GM18858 (cell line): ENCODE measurements at regions not wholly inside any gene's neighbourhood (a gene's known extent, or its start where the extent isn't known, plus 50 kb on each side); places are given as distances from the start of the nearest gene placed in this dataset.
"Not testable (repeated sequence)": the region's sequence is repeated elsewhere in the genome, so short reads cannot be mapped to it uniquely, and the experiment has no call there.

Source experiments
- ATAC-seq: cut with Tn5 transposase; IDR thresholded peaks from one replicate; pipeline ENCODE4 v1.9.1; 2021; ENCODE audit not compliant: unreplicated experiment

GRCh38 chr9:31848505-31849285, 535.7 kb upstream of the ACO1 start:
- no peak for ATAC-seq

- no peak for ATAC-seq
Observed at GRCh38 chr9:31854187-31854586, 530.3 kb upstream of the ACO1 start.

GRCh38 chr9:31868830-31869229, 515.6 kb upstream of the ACO1 start:
- ATAC-seq = no peak

GRCh38 chr9:31870276-31870675, 514.2 kb upstream of the ACO1 start:
- ATAC-seq = no peak

GRCh38 chr9:31873722-31874121, 510.7 kb upstream of the ACO1 start:
- ATAC-seq = no peak

GRCh38 chr9:31894008-31894407, 490.4 kb upstream of the ACO1 start:
- no peak for ATAC-seq

DNA sequence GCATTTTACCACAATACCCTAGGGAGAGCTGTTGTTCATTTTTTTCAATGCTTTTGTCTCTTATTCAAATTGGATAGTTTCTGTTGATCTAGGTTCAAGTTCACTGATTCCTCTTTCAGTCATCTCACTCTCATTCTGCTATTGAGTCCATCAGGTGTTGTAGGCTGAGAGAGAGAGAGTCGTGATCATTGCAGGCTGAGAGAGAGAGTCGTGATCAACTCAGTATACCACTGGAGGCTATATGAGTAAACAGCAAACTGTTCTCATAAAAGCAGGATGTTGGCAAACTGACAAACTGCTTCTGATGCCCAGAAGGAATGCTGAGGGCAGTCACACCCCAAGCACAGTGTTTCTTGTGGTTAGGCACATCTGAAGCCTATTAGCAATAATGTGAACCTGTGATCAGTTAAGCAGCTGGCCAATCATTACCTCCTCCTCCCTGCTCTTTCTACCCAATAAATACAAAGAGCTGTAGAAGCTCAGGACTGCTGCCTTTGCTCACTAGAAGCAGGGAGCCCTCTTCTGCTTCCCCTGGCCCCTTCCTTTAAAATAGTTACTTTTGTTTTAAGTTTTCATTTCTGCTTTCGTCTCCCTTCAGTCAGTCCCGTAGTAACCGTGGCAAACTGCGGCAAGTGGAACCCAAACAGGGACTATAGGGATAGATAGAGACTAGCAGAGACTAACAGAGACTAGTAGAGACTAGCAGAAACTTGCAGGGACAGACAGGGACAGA, 476.1 kb upstream of the ACO1 start:
- ATAC-seq = peak; percentile 95

GRCh38 chr9:31908891-31909480, 475.5 kb upstream of the ACO1 start:
- no peak for ATAC-seq

DNA sequence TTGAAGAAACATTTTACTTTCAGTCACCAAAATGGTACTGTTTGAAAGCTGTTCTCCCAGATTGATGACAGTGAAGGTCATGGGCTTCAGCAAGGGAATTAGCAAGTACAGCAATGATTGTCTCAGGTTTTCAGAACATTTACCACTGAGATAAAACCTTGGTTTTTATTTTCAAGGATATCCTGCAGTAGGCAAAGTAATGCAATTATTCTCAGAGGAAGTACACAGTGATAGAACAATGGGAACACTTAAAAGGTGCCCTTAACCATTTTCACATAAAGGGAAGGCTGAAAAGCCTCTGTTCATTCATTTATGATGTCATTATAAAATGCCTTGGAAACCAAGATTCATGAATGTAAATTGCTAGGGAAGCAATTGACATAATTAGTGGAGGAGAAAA, 471.8 kb upstream of the ACO1 start:
- no peak for ATAC-seq

- ATAC-seq = no peak
Observed at GRCh38 chr9:31916591-31917241, 467.7 kb upstream of the ACO1 start.

DNA sequence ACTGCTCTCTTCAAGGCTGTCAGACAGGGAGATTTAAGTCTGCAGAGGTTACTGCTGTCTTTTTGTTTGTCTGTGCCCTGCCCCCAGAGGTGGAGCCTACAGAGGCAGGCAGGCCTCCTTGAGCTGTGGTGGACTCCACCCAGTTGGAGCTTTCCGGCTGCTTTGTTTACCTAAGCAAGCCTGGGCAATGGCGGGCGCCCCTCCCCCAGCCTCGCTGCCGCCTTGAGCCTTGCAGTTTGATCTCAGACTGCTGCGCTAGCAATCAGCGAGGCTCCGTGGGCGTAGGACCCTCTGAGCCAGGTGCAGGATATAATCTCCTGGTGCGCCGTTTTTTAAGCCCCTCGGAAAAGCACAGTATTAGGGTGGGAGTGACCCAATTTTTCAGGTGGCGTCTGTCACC, 446.7 kb upstream of the ACO1 start:
- not testable (repeated sequence) for ATAC-seq

DNA sequence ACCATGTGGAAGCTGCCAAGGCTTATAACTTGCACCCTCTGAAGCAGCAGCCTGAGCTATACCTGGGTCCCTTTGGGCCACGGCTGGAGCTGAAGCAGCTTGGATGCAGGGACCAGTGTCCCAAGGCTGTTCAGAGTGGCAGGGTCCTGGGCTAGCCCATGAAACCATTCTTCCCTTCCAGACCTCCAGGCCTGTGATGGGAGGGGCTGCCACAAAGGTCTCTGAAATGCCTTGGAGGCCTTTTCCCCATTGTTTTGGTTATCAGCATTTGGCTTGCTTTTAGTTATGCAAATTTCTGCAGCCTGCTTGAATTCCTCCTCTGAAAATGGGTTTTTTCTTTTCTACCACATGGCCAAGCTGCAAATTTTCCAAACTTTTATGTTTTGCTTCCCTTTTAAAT, 433.7 kb upstream of the ACO1 start:
- ATAC-seq = no peak

- ATAC-seq = no peak
Observed at GRCh38 chr9:31958572-31958971, 425.9 kb upstream of the ACO1 start.

GRCh38 chr9:31969552-31969951, 414.9 kb upstream of the ACO1 start:
- no peak for ATAC-seq

DNA sequence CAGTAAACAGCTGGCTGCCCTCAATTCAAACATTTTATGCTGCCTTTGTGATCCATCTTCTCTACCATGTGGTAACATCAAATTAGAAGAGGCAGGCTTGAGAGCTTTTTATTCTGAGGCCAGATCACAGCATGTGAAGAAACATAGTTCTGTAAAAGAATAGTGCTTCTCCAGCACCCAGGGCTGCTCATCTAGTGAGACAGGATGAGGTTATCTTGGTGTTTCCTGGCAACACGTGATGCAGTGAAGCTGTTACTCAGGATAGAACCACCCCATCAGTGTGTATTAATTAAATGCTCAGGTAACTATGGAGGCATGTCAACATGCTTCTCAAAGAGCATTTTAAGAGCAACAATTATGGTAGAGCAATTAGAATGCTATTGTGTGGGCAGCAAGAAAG, 400.5 kb upstream of the ACO1 start:
- ATAC-seq = no peak

DNA sequence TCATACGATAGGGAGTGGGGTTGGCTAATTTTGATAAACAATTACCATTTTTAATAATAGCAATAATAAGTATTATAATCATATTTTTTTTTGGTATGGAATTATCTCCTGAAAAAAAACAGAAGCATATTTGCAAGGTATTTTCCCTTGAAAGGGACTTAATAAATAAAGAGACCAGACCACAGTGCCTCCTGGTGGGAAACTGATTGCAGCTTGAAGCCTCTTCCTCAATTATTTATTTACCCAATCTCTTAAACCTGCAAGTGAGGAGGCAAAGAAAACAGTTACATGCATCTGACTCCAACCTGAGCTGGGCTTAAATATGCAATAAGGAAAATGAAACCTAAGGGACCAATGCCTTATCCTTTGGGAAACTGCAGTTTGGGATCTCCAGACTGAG, 388.1 kb upstream of the ACO1 start:
- ATAC-seq = no peak

DNA sequence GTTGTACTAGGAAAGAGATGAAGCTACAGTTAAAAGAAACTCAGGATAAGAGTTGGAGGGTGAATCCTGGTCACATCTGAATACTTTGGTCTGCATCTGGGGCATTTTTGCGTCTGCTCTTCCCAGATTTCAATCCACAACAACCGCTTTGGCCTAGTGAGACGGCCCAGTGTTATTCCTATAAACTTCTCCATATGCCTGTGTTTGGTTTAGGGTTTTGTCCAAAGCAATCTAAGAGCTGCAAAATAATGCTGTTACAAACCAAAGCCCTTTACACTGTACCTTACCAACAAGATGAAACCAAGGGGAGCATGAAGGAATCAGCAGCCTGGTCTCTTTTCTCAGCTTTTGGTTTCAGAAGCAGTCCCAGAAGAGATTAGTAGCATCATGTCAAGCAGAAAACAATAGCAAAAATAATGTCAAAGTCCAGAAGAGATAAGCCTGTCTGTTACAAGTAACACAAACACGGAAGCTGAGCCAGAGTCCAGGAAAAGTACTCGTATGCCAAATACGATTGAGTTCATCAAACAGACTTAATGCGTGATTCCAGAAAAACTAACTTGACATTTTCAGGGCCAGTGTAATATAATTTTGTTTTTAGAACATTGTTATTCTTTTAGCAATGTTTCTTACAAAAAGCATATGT, 379.9 kb upstream of the ACO1 start:
- no peak for ATAC-seq

GRCh38 chr9:32010322-32010721, 374.1 kb upstream of the ACO1 start:
- no peak for ATAC-seq

DNA sequence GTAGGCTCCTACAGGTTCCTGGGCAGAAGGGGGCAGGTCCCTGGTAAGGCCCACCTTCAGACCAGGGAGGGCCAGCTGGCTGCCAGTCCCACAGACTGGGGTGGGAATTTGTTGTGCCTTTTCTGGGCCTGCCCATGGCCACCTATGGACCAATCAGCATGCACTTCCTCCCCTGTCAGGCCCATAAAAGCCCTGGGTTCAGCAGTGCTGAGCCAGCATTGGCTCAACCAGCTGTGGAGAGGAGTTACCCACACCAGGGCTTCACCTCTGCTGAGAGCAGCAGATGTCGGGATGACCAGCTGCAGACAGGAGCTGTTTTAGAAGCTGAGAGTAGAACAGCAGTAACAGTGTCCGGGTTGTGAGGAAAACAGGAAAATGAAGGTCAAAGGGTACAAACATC, 373.4 kb upstream of the ACO1 start:
- no peak for ATAC-seq

DNA sequence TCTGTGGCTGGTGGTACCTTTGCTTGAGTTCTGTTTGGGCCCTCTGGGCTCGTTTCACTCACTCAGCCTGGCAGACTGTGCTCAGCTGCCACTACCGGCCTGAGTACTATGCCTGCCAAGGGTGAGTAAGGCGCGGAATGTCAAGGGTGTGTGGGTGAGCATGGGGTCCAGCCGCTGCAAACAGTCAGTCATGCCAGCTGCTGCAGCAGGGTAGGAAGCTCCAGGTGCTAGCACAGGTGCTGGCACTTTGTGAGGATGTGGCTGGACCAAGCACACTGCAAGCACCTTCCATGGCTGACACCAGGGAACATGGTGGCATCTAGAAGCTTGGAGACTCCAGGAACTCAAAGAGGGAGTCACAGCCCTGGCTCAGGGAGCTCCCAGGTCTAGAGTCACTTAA, 368.6 kb upstream of the ACO1 start:
- ATAC-seq = no peak

DNA sequence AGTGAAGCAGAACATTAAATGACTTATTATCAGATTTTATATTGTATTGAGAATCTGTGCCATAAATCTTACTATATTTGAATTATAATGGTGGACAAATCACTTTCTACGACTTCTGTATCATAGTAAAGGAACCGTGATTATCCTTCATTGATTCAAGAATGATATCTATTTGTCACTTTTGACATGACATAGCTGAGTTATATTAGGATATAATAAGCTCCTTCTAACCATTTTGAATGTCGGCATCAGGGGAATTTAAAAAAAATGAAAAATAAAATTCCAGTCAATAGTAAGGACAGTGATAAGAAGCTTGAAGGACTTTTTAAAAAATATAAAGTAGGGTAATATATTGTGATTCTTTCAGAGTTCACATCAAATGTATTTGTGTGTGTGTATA, 338.9 kb upstream of the ACO1 start:
- no peak for ATAC-seq
